ENCODE measurements at regions not wholly inside any gene's neighbourhood (a gene's known extent, or its start where the extent isn't known, plus 50 kb on each side); places are given as distances from the start of the nearest gene placed in this dataset.

DNA sequence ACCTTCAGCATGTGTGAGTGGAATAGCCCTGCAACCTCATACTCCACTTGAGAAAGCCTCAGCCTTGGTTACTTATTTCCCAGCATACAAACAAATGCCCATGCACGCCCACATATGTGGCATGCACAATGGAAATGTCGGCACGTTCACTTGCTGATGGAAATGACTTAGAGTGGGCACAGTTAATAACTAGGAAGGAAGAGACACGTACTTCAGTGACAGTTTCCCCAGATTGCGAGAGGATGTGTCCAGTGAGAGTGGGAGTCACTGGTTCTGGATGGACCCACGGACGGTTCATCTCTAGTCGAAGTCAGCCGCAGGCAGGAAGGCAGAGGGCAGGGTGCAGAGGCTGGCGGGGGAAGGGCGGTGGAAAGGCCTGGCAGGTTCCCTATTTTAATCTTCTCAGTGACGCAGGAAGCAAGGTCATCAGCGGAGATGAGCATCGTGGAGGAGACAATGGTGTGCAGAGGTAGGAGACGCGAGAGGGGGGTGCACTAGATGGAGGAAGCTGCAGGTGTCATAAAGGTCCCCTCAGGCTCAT is 350.7 kb upstream of the MYT1L start:
- no peaks in the 10 kb centered on the region for H3F3A ChIP-seq (ENCODE audit: insufficient read depth, low read length)
- no peaks in the 10 kb centered on the region for H3K36me3 ChIP-seq (ENCODE audit: insufficient read depth, low read length)
- H3K79me2 ChIP-seq (ENCODE audit: insufficient read depth, low read length) = no peaks in the 10 kb centered on the region
- no peaks in the 10 kb centered on the region for H3K9me2 ChIP-seq (ENCODE audit: low read depth, low read length)
- H2AFZ ChIP-seq (ENCODE audit: low read length) = no peak overlapping the region
- no peak overlapping the region for H3K4me2 ChIP-seq (ENCODE audit: low read length)
- H3K9me3 ChIP-seq (ENCODE audit: low read length) = no peaks in the 10 kb centered on the region
- H3K27ac ChIP-seq (ENCODE audit: low read depth, low read length, poor library complexity, severe bottlenecking) = no peak overlapping the region
- no peak overlapping the region for H3K9ac ChIP-seq (ENCODE audit: low read length)
- H4K20me1 ChIP-seq (ENCODE audit: insufficient read depth, low read length) = no peaks in the 10 kb centered on the region
- H3K4me3 ChIP-seq (ENCODE audit: low read depth, low read length, poor library complexity, severe bottlenecking) = no peak overlapping the region
- no peaks in the 10 kb centered on the region for H3K4me1 ChIP-seq (ENCODE audit: insufficient read depth, low read length, severe bottlenecking)
- TF ChIP-seq CTCF (IDR thresholded peaks at IDR 0.05; ENCODE audit: low read length) (no peak), EZH2 (IDR thresholded peaks at IDR 0.05; ENCODE audit: borderline replicate concordance, low read length) (no peak)
- peaks cover 4% of the 10 kb centered on the region; the same call in 1 of the 2 replicates for H3K27me3 ChIP-seq (ENCODE audit: insufficient read depth, low read length)

DNA sequence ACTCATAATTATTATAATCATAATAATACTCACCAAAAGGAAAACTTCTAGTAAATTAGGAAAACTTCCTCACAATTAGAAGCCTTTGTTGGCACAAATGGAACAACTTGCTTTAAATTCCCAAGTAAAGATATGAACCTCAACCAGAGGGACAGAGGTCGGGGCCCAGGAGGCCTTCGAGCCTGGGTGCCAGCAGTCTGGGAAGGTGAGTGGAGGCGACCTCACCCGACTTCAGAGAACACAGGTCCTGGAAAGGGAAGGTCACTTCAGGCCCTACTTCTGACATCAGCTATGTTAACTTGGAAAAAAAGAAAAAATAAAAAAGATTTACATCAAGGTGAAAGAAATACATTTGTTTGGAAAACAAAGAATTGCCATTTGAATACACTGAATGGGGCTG is 350.0 kb upstream of the MYT1L start:
- H3K36me3 ChIP-seq (ENCODE audit: insufficient read depth, low read length) = no peaks in the 10 kb centered on the region
- no peaks in the 10 kb centered on the region for H3K79me2 ChIP-seq (ENCODE audit: insufficient read depth, low read length)
- H3K9me3 ChIP-seq (ENCODE audit: low read length) = no peaks in the 10 kb centered on the region
- no peak overlapping the region for H3K9ac ChIP-seq (ENCODE audit: low read length)
- no peaks in the 10 kb centered on the region for H3K9me2 ChIP-seq (ENCODE audit: low read depth, low read length)
- H3K4me1 ChIP-seq (ENCODE audit: insufficient read depth, low read length, severe bottlenecking) = no peaks in the 10 kb centered on the region
- no peak overlapping the region for H3K4me3 ChIP-seq (ENCODE audit: low read depth, low read length, poor library complexity, severe bottlenecking)
- H3K27me3 ChIP-seq (ENCODE audit: insufficient read depth, low read length) = peaks cover 4% of the 10 kb centered on the region; the same call in 1 of the 2 replicates
- no peak for TF ChIP-seq CTCF (IDR thresholded peaks at IDR 0.05; ENCODE audit: low read length)
- TF ChIP-seq EZH2 (IDR thresholded peaks at IDR 0.05; ENCODE audit: borderline replicate concordance, low read length) = no peak
- H3K4me2 ChIP-seq (ENCODE audit: low read length) = no peak overlapping the region
- no peak overlapping the region for H3K27ac ChIP-seq (ENCODE audit: low read depth, low read length, poor library complexity, severe bottlenecking)
- no peak overlapping the region for H2AFZ ChIP-seq (ENCODE audit: low read length)
- H4K20me1 ChIP-seq (ENCODE audit: insufficient read depth, low read length) = no peaks in the 10 kb centered on the region
- no peaks in the 10 kb centered on the region for H3F3A ChIP-seq (ENCODE audit: insufficient read depth, low read length)

DNA sequence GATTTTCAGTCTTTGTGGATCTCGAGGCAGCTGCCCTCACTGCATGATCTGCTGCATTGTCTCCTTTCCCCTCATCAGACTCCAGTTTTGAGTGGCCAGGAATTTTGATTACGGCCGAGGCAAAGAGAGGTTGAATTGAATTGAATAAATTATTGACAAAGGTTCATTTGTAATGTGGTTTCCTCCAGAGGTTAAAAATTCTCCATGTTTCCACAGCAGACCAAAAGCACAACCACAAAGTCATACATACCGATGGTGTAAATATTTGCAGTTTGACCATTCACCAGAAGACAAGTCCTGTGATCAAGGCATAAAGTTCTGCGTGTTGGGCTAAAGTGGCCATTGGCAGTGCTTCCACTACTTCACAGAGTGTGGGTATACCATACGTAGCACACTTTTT is 343.8 kb upstream of the MYT1L start:
- H3K36me3 ChIP-seq (ENCODE audit: insufficient read depth, low read length) = no peaks in the 10 kb centered on the region

More for the DNA sequence above, 343.8 kb upstream of the MYT1L start:
- Histone ChIP-seq H3K4me1 (ENCODE audit: insufficient read depth, low read length, severe bottlenecking) (no peaks in the 10 kb centered on the region), H3K79me2 (ENCODE audit: insufficient read depth, low read length) (no peaks in the 10 kb centered on the region), H3K9me2 (ENCODE audit: low read depth, low read length) (no peaks in the 10 kb centered on the region), H3F3A (ENCODE audit: insufficient read depth, low read length) (no peaks in the 10 kb centered on the region), H3K27me3 (ENCODE audit: insufficient read depth, low read length) (peaks cover 2% of the 10 kb centered on the region; the same call in 1 of the 2 replicates), H3K9ac (ENCODE audit: low read length) (no peak overlapping the region), H2AFZ (ENCODE audit: low read length) (no peak overlapping the region), H3K9me3 (ENCODE audit: low read length) (no peaks in the 10 kb centered on the region), H4K20me1 (ENCODE audit: insufficient read depth, low read length) (no peaks in the 10 kb centered on the region), H3K27ac (ENCODE audit: low read depth, low read length, poor library complexity, severe bottlenecking) (no peak overlapping the region), H3K4me3 (ENCODE audit: low read depth, low read length, poor library complexity, severe bottlenecking) (no peak overlapping the region), H3K4me2 (ENCODE audit: low read length) (no peak overlapping the region)
- TF ChIP-seq CTCF (IDR thresholded peaks at IDR 0.05; ENCODE audit: low read length) (no peak), EZH2 (IDR thresholded peaks at IDR 0.05; ENCODE audit: borderline replicate concordance, low read length) (no peak)
